Activated B cell treated with CpG ODN at 0.5 μM for 24 hours (primary cell): ENCODE measurements at regions not wholly inside any gene's neighbourhood (a gene's known extent, or its start where the extent isn't known, plus 50 kb on each side); places are given as distances from the start of the nearest gene placed in this dataset.

ENCODE experiments used
- ATAC-seq: fragments of 200-7000 bp; cut with Tn5 transposase; one replicate; pipeline ENCODE4 v1.10.0; 2021; ENCODE audit warnings: low read depth, mild to moderate bottlenecking, moderate library complexity
- CTCF ChIA-PET: fragments of 350-600 bp; sonication (Branson Sonifier 250); formaldehyde crosslinking; loops from one replicate; lab custom pipeline; 2021; ENCODE audit warnings: antibody characterized with exemption; lab: Charles Lee
- POLR2A ChIA-PET: fragments of 350-600 bp; sonication (Branson Sonifier 250); formaldehyde crosslinking; loops from one replicate; lab custom pipeline; 2021; ENCODE audit warnings: antibody characterized with exemption; lab: Charles Lee
- DNase-seq: peaks from one replicate; pipeline ENCODE4 v3.0.0; 2022
- H3K27ac Mint-ChIP-seq: one replicate; pipeline ENCODE4 v1.8.0; 2020; ENCODE audit warnings: mixed read lengths
- H3K27me3 Mint-ChIP-seq: one replicate; pipeline ENCODE4 v1.8.0; 2021; ENCODE audit warnings: mixed read lengths
- H3K36me3 Mint-ChIP-seq: one replicate; pipeline ENCODE4 v1.8.0; 2021; ENCODE audit warnings: low read depth, mixed read lengths
- H3K4me1 Mint-ChIP-seq: one replicate; pipeline ENCODE4 v1.8.0; 2021; ENCODE audit warnings: mixed read lengths
- H3K4me3 Mint-ChIP-seq: one replicate; pipeline ENCODE4 v1.8.0; 2020; ENCODE audit warnings: mild to moderate bottlenecking, mixed read lengths
- H3K9me3 Mint-ChIP-seq: one replicate; pipeline ENCODE4 v1.8.0; 2020; ENCODE audit warnings: mixed read lengths
- intact Hi-C: fragments of 100-400 bp; cut with micrococcal nuclease; formaldehyde crosslinking; loops from one replicate; pipeline ENCODE4 v1.15.1; 2024
- TF ChIP-seq, protein P1 (sequence below): fragments of 200-600 bp; IDR thresholded peaks from one replicate; pipeline ENCODE4 v1.8.0; 2022; ENCODE audit warnings: antibody characterized with exemption, mild to moderate bottlenecking

DNA sequence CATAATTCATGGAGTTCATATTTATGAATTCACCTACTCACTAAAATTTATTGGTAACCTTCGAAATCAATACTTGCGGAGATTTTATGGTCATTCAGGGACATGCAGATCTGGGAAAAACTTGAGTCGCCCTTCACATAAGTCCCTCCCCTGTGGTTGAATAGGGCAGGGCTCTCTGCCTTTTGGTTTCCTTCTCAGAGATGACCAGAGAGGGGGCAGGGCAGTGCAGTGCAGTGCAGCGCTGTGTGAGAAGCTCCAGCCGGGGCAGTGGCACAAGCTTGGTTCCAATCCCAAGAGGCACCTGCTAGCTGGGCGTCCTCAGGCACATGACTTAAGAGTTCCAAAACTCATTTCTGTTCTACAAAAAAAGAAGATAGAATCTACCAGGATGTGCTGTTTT lies 274.4 kb upstream of the RAB6C start:
- H3K36me3 Mint-ChIP-seq = no peaks in the 10 kb centered on the region
- no peak for DNase-seq
- ChIA-PET POLR2A (no interaction called here), CTCF (no interaction called here)
- peaks cover 2% of the 10 kb centered on the region for H3K9me3 Mint-ChIP-seq
- intact Hi-C loops = no loop called here
- TF ChIP-seq, protein P1, sequence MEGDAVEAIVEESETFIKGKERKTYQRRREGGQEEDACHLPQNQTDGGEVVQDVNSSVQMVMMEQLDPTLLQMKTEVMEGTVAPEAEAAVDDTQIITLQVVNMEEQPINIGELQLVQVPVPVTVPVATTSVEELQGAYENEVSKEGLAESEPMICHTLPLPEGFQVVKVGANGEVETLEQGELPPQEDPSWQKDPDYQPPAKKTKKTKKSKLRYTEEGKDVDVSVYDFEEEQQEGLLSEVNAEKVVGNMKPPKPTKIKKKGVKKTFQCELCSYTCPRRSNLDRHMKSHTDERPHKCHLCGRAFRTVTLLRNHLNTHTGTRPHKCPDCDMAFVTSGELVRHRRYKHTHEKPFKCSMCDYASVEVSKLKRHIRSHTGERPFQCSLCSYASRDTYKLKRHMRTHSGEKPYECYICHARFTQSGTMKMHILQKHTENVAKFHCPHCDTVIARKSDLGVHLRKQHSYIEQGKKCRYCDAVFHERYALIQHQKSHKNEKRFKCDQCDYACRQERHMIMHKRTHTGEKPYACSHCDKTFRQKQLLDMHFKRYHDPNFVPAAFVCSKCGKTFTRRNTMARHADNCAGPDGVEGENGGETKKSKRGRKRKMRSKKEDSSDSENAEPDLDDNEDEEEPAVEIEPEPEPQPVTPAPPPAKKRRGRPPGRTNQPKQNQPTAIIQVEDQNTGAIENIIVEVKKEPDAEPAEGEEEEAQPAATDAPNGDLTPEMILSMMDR = no peak
- peaks cover 5% of the 10 kb centered on the region for H3K27me3 Mint-ChIP-seq
- no peaks in the 10 kb centered on the region for H3K4me1 Mint-ChIP-seq
- no peak overlapping the region for H3K4me3 Mint-ChIP-seq
- H3K27ac Mint-ChIP-seq = no peak overlapping the region
- no peak for ATAC-seq

DNA sequence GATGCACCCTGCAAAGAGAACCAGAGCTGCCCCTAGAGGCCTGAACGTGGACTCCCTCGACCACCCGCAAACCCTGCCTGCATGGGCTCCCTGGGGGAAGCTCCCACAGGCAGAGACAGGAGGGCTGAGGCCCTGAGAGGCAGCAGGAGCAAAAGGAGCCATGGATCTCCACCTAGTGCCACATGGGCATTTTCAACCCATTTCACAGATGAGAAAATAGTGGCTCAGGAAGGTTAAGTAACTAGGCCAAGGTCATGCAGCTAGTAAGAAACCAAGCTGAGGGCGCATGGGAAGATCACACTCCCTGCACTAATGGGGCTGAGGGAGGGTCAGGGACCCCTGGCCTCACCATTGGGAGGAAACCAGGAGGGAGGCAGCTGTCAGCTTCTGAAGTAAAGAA lies 271.7 kb upstream of the RAB6C start:
- Mint-ChIP-seq H3K4me3 (no peak overlapping the region), H3K9me3 (no peaks in the 10 kb centered on the region), H3K4me1 (no peaks in the 10 kb centered on the region), H3K27me3 (peaks cover 8% of the 10 kb centered on the region), H3K36me3 (no peaks in the 10 kb centered on the region), H3K27ac (no peak overlapping the region)
- DNase-seq = no peak
- ChIA-PET POLR2A (no interaction called here), CTCF (no interaction called here)
- ATAC-seq = no peak
- TF ChIP-seq, protein P1 = no peak
- intact Hi-C loops = no loop called here

DNA sequence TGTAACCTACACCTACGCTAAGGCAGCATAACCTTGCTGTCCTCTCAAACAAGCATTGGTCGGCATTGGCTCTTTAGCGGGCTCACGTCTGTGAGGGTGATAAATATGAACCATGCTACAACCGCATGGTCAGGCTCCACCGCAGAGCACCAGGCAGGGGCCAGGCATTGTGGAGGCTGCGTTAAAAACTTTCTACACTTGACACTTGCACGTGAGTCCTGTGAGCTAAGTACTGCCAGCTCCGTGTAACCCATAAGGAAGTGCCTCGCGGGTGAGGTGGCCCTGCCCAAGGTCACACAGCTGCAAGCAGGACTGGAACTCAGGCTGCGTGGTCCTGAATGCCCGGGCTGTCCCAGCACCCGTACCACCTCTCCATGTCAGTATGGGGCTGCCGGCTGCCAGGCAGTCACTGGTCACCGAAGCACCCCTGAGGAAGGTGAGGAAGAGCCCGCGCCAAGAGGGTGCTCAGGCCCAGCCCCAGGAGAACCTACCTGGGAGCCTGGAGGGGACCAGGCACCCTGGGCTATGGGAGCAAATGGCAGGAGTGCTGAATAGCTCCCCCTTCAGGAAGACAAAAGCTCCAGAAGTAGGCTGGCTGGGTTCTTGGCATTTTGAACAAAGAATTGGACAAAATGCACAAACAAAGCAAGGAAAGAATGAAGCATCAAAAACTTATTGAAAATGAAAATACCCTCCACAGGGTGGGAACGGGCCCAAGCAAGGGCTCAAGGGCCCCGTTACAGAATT lies 271.1 kb upstream of the RAB6C start:
- Mint-ChIP-seq H3K27me3 (peaks cover 8% of the 10 kb centered on the region), H3K4me3 (no peak overlapping the region), H3K27ac (no peak overlapping the region), H3K36me3 (no peaks in the 10 kb centered on the region), H3K9me3 (no peaks in the 10 kb centered on the region), H3K4me1 (no peaks in the 10 kb centered on the region)
- intact Hi-C loops = no loop called here
- ChIA-PET POLR2A (no interaction called here), CTCF (no interaction called here)
- TF ChIP-seq, protein P1 = no peak
- ATAC-seq = no peak
- DNase-seq = no peak

DNA sequence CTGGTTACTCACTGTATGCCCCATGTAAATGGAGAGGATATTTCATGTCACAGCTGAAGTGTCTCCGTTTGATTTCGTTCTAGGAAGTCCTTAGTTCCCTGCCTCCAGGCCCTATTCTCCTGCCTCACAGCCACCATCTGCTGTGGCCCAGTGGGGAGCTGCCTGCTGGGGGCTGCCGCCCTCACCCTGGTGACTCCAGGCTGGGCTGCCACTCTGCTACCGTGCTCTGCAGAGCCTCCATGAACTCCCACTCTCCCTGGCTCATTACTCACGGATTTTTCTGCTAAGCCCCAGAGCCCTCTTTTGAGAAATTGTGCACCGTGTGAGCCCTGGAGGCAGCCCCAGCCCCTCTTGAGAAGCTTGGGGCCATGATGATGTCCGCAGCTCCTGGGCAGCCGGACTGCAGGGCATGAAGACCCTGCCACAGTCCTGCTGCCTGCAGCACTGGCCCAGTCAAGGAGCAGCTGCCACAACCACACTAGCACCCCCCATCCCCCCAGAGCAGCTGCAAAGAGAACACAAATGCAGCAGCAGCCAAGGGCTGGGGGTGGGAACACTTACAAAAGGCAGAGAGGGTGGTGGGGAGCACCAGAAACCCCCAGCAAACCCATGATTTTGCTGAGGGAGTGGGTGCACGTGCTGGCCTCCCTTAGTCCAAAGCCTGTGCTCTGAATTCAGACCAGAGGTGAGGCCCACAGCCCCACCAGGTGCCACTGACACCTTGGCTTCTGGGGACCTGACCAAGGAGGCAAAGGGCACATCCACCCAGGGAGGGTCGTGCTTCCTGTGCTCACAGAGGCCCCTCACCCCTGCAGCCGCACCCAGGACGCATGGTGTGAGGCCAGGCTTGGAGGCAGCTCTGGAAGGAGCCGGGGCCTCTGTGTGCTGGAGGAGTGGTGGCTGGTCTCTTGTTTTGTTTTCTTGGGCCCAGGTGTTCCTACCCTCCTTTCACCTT lies 270.2 kb upstream of the RAB6C start:
- H3K9me3 Mint-ChIP-seq = no peaks in the 10 kb centered on the region
- ChIA-PET CTCF (no interaction called here), POLR2A (no interaction called here)

More for the DNA sequence above, 270.2 kb upstream of the RAB6C start:
- Mint-ChIP-seq H3K36me3 (no peaks in the 10 kb centered on the region), H3K27me3 (peaks cover 8% of the 10 kb centered on the region), H3K4me1 (no peaks in the 10 kb centered on the region), H3K4me3 (no peak overlapping the region), H3K27ac (no peak overlapping the region)
- intact Hi-C loops = no loop called here
- no peak for DNase-seq
- TF ChIP-seq, protein P1 = no peak
- ATAC-seq = no peak
